ENCODE measurements at regions not wholly inside any gene's neighbourhood (a gene's known extent, or its start where the extent isn't known, plus 50 kb on each side); places are given as distances from the start of the nearest gene placed in this dataset.

GRCh38 chr6:141269684-141270083 lies 863.0 kb upstream of the GJE1 start:
- DNase-seq, result no peak

DNA sequence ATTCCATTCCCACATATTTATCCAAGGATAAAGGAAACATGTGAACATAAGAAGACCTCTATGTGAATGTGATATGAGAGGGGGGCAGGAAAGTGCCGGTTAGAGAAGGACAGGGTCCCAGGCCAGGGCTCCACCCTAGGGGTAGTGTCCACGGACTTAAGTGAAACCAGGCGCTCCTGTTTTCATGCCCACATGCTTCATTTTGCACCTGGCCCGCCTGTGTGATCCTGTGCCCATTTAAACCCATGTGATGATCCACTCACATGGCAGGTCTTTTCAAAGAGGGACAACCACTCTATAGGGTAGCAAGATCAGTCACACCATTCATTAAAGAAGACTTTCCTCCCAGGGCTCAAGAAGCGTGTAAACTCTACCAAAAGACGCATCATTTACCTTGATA lies 865.3 kb upstream of the GJE1 start:
- DNase-seq, result no peak

DNA sequence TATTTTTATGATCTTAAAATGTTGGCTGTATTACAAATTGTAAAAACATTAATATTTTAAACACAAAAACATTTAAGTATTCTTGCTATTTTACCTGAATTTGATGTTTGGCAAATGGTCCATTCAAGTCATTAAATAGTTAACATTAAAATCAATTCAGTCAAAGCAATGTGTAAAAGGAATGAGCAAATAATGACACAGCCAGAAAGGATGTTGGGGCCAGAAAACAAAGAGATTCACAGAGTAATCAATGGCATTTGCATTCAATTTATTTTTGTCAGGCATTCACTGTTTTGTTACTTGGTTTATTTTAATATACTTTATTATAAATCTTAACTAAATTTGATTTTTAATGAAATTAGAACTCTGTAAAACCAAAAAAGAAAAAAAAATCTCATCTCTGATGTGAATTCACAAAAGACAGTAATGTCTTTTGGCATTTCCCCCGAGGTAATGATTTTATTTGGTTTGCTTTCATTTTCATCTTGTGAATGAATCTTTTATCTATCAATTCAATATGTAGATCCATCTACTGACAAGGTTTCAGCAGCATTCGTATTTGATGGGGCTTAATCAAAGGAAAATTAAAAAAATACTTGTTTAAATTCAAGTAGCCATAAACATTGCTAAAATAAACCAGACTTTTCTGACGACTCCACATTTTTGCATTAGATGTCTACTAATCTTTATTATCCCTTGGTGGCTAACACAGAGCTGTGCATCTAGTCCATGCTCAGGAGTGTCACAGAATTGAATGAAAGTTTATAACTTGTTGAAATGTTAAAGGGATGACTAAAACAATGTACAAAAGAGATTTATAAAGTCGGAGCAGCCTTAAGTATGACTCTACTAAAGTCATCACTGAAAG lies 866.7 kb upstream of the GJE1 start:
- peak in 1 of 2 experiments; percentile 9 for DNase-seq

- no peak for DNase-seq
Measured at GRCh38 chr6:141264101-141264500, 868.6 kb upstream of the GJE1 start.

GRCh38 chr6:141261672-141262060 lies 871.1 kb upstream of the GJE1 start:
- DNase-seq, result no peak

- no peak for DNase-seq
Measured at GRCh38 chr6:141261016-141261671, 871.6 kb upstream of the GJE1 start.

- DNase-seq, result no peak
Measured at GRCh38 chr6:141260627-141261015, 872.1 kb upstream of the GJE1 start.

DNA sequence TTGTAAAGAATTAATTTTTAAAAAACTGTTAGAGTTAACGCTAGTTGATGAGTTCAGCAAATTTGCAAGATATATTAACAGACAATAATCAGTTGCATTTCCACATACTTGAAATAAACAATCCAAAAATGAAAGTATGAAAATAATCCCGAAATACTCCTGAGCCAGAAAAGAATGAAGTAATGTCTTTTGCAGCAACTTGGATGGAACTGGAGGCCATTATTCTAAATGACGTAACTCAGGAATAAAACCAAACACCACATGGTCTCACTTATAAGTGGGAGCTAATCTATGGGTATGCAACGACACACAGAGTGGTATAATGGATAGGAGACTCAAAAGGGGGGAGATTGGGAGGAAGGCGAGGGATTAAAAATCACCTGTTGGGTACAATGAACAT lies 872.9 kb upstream of the GJE1 start:
- DNase-seq, result no peak

GRCh38 chr6:141259091-141259490 lies 873.6 kb upstream of the GJE1 start:
- no peak for DNase-seq

GRCh38 chr6:141258516-141258915 lies 874.2 kb upstream of the GJE1 start:
- DNase-seq, result no peak

GRCh38 chr6:141254336-141254735 lies 878.4 kb upstream of the GJE1 start:
- no peak for DNase-seq

GRCh38 chr6:141252828-141253608 lies 879.7 kb upstream of the GJE1 start:
- DNase-seq, result no peak

GRCh38 chr6:141251286-141251685 lies 881.4 kb upstream of the GJE1 start:
- no peak for DNase-seq

DNA sequence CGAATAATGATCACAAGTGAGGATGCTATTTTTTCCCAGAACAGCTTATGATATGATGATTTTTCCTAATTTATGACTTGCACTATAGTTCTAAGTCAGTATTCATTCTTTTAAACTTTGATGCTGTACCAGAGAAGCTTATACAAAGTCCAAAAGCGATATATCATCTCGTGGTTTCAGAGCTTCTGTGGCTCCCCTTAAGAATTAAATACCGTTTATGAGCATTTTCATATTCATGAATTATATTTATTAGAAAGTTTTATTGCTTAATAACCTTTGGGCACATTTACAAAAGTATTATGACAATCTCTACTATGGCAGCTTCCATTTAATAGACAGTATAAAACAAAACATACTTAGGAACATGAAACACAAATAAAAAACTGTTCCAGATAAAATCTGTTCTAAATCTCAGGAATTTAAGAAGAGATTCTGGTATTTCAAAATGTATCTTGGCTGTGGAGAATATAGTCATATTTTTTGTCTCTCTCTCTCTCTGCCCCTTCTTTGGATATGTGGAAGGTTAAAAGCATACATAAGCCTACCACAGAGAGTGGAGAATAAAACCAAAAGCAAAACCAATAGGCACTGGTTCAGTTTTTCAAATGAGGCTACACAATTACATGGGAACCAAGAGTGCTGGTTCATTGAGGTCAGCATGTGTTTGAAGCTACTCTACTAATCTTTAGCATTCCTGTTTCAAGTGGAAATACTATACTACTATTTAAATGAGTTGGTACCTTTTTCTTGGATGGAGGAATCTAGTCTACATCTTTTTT lies 884.5 kb upstream of the GJE1 start:
- DNase-seq, result no peak

DNA sequence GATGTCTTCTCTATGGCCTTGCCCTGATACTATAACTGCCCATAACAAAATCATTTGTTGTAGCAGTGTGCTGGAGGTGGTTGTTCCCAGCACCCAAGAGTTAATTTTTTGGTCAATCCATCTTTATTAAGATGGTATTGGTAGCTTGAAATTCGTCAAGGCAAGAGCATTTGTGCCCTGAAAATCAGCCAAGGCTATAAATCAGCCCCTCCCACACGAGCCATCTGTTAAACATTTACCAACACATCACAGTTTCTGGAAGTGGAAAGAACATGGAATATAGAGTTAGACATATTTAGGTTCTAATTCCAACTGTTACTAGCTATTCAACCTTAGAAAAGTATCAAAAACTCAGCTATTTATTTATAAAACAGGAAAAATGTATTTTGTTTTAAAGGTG lies 888.4 kb upstream of the GJE1 start:
- no peak for DNase-seq

- no peak for DNase-seq
Measured at GRCh38 chr6:141242957-141243356, 889.8 kb upstream of the GJE1 start.

- DNase-seq, result no peak
Measured at GRCh38 chr6:141229296-141229695, 903.4 kb upstream of the GJE1 start.

DNA sequence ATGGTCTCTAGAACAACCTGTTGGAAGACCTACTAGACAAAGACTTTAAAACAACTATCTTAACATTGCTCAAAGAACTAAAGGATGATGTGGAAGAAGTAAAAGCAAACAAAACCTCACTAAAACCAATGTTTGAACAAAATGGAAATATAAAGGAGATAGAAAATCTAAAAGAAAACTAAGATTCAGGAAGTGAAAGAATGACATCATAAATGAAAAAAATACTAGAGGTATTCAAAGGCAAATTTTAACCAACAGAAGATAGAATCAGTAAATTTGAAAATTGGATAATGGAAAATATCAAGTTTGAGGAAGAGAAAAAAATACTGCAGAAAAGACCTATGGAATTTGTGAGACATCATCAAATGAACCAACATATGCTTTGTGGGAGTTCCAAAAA lies 914.1 kb upstream of the GJE1 start:
- no peak for DNase-seq

DNA sequence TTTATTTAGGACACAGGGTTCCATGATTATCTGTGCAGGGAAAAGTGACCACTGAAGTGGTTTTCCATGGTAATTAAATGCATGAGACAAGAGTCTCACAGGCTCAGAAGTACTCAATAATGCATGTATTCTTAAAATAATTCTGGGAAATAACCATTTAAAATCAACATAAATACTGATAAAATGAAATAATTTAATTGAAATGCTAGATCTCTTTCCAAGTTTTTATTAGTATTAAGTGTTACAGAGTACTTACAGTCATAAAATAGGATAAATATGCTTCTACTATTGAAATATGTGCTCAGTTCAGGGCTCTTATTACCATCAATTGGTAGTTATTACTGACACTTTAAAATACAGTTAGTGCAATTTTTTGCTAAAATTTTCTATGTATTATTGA lies 916.0 kb upstream of the GJE1 start:
- no peak for DNase-seq

DNA sequence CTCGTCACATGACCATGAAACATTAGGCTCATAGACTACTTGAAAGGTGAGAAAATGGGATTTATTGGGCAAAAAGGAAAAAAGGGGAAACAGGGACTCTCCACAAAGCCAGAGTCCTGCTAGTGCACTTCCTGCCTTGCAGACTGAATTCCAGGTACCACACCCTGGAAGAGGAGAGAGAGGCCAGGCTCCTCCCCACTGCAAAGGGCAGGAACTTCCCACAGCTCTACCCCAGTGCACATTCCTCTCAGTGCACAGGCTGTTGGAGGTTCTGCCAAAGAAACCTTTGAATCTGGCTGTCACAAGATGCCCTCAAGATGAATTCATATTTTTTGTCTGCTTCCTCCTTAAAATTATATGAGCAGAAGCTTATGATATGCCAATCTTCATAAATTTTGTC lies 920.4 kb upstream of the GJE1 start:
- DNase-seq, result no peak

GRCh38 chr6:141211845-141212244 lies 920.9 kb upstream of the GJE1 start:
- no peak for DNase-seq

- DNase-seq, result peak; percentile 4 to 42
Measured at GRCh38 chr6:141210901-141211300, 921.8 kb upstream of the GJE1 start.

DNA sequence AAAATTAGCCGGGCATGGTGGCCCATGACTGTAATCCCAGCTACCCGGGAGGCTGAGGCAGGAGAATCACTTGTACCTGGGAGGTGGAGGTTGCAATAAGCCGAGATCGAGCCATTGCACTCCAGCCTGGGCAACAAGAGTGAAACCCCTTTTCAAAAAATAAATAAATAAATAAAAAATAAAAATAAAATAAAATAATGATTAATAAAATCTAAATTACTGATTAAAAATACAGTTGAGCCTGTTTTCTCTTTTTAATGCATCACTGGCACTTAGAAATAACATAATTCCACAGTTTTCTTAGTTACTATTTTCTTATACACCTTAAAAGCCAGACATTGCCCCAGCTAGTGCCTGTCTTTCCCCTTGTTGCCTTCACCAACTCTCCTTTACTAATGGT lies 922.8 kb upstream of the GJE1 start:
- no peak for DNase-seq

Data from NCI-H2081 (cell line).